ENCODE measurements at regions not wholly inside any gene's neighbourhood (a gene's known extent, or its start where the extent isn't known, plus 50 kb on each side); places are given as distances from the start of the nearest gene placed in this dataset.

GRCh38 chr10:53140506-53140905, 367.9 kb upstream of the MBL2 start:
- DNase-seq (no peak), ATAC-seq (no peak)
- TF ChIP-seq CTCF (IDR thresholded peaks at IDR 0.05 in 4 of 5, conservative IDR thresholded peaks at IDR 0.05 in 1 of 5) (no peak), POLR2A (IDR thresholded peaks at IDR 0.05) (no peak)
- H3K27ac ChIP-seq, result no peak overlapping the region
- intact Hi-C loops (cut with DNase I; ENCODE audit: low total_unique reads) (no loop called here), in situ Hi-C loops (cut with MboI; ENCODE audit: low sequenced_read_pairs in 4 of 4) (no loop called here)
- H3K9me3 ChIP-seq, result no peaks in the 10 kb centered on the region
- H3K27me3 ChIP-seq, result no peaks in the 10 kb centered on the region
- H3K4me3 ChIP-seq, result no peak overlapping the region
- no peaks in the 10 kb centered on the region for H3K4me1 ChIP-seq
- H3K36me3 ChIP-seq, result no peaks in the 10 kb centered on the region

- no peak overlapping the region for H3K27ac ChIP-seq
- H3K4me1 ChIP-seq, result no peaks in the 10 kb centered on the region
- no peak for DNase-seq
- no peaks in the 10 kb centered on the region for H3K27me3 ChIP-seq
- TF ChIP-seq CTCF (IDR thresholded peaks at IDR 0.05 in 4 of 5, conservative IDR thresholded peaks at IDR 0.05 in 1 of 5) (no peak), POLR2A (IDR thresholded peaks at IDR 0.05) (no peak)
- no peak for ATAC-seq
- in situ Hi-C loops (cut with MboI; ENCODE audit: low sequenced_read_pairs in 4 of 4), result no loop called here
- intact Hi-C loops (cut with DNase I; ENCODE audit: low total_unique reads), result no loop called here
- H3K9me3 ChIP-seq, result no peaks in the 10 kb centered on the region
- no peak overlapping the region for H3K4me3 ChIP-seq
- H3K36me3 ChIP-seq, result no peaks in the 10 kb centered on the region
Observed at GRCh38 chr10:53135897-53136253, 363.3 kb upstream of the MBL2 start.

- TF ChIP-seq CTCF (IDR thresholded peaks at IDR 0.05 in 4 of 5, conservative IDR thresholded peaks at IDR 0.05 in 1 of 5) (no peak), POLR2A (IDR thresholded peaks at IDR 0.05) (no peak)
- Histone ChIP-seq H3K4me3 (no peak overlapping the region), H3K27me3 (no peaks in the 10 kb centered on the region), H3K27ac (no peak overlapping the region), H3K36me3 (no peaks in the 10 kb centered on the region), H3K9me3 (no peaks in the 10 kb centered on the region), H3K4me1 (no peaks in the 10 kb centered on the region)
- intact Hi-C loops (cut with DNase I; ENCODE audit: low total_unique reads), result no loop called here
- no peak for ATAC-seq
- DNase-seq, result no peak
- in situ Hi-C loops (cut with MboI; ENCODE audit: low sequenced_read_pairs in 4 of 4), result no loop called here
Observed at GRCh38 chr10:53135213-53135896, 362.8 kb upstream of the MBL2 start.

GRCh38 chr10:53134050-53134449, 361.5 kb upstream of the MBL2 start:
- intact Hi-C loops (cut with DNase I; ENCODE audit: low total_unique reads) (no loop called here), in situ Hi-C loops (cut with MboI; ENCODE audit: low sequenced_read_pairs in 4 of 4) (no loop called here)
- H3K27me3 ChIP-seq, result no peaks in the 10 kb centered on the region
- H3K4me3 ChIP-seq, result no peak overlapping the region
- TF ChIP-seq POLR2A (IDR thresholded peaks at IDR 0.05) (no peak), CTCF (IDR thresholded peaks at IDR 0.05 in 4 of 5, conservative IDR thresholded peaks at IDR 0.05 in 1 of 5) (no peak)
- ATAC-seq, result no peak
- H3K27ac ChIP-seq, result no peak overlapping the region
- H3K36me3 ChIP-seq, result no peaks in the 10 kb centered on the region
- no peaks in the 10 kb centered on the region for H3K4me1 ChIP-seq
- H3K9me3 ChIP-seq, result no peaks in the 10 kb centered on the region
- no peak for DNase-seq

GRCh38 chr10:53130337-53130736, 357.8 kb upstream of the MBL2 start:
- Histone ChIP-seq H3K4me1 (no peaks in the 10 kb centered on the region), H3K9me3 (no peaks in the 10 kb centered on the region), H3K27me3 (no peaks in the 10 kb centered on the region), H3K36me3 (no peaks in the 10 kb centered on the region), H3K4me3 (no peak overlapping the region), H3K27ac (no peak overlapping the region)
- no peak for DNase-seq
- in situ Hi-C loops (cut with MboI; ENCODE audit: low sequenced_read_pairs in 4 of 4), result no loop called here
- intact Hi-C loops (cut with DNase I; ENCODE audit: low total_unique reads), result no loop called here
- no peak for TF ChIP-seq POLR2A (IDR thresholded peaks at IDR 0.05)
- no peak for TF ChIP-seq CTCF (IDR thresholded peaks at IDR 0.05 in 4 of 5, conservative IDR thresholded peaks at IDR 0.05 in 1 of 5)
- no peak for ATAC-seq
